A673 (cell line): ENCODE measurements at regions not wholly inside any gene's neighbourhood (a gene's known extent, or its start where the extent isn't known, plus 50 kb on each side); places are given as distances from the start of the nearest gene placed in this dataset.

ENCODE experiments used
- BruUV-seq: library from RNA; stranded (reverse); fragments of 400-500 nt; replicated peaks from 2 replicates; lab custom pipeline; 2021; lab: Mats Ljungman, UMichigan
- CTCF ChIA-PET: fragments of 300-600 bp; sonication (Branson Sonifier 250); formaldehyde crosslinking; loops from one replicate; lab custom pipeline; 2022; ENCODE audit warnings: antibody characterized with exemption; lab: Charles Lee
- POLR2A ChIA-PET: fragments of 300-600 bp; sonication (Branson Sonifier 250); formaldehyde crosslinking; loops from one replicate; lab custom pipeline; 2022; ENCODE audit warnings: antibody characterized with exemption; ENCODE audit not compliant: low non-redundant PET; lab: Charles Lee
- DNase-seq: peaks from one replicate; pipeline ENCODE4 v3.0.0-alpha.2; 2015; ENCODE audit warnings: low spot score
- H3K27ac ChIP-seq: fragments of 200-600 bp; sonication (generic); 2 replicates; pipeline ENCODE4 v1.5.1; 2016; ENCODE audit warnings: mixed run types, low read depth, mild to moderate bottlenecking, mixed read lengths, antibody characterized with exemption, low read length; ENCODE audit not compliant: poor library complexity, severe bottlenecking
- H3K27me3 ChIP-seq: fragments of 200-600 bp; sonication (generic); replicated peaks from 2 replicates; pipeline ENCODE4 v1.6.1; 2017; ENCODE audit warnings: mixed run types, low read depth, mild to moderate bottlenecking, mixed read lengths, antibody characterized with exemption, low read length; ENCODE audit not compliant: insufficient read depth, poor library complexity
- H3K36me3 ChIP-seq: fragments of 200-600 bp; sonication (generic); 2 replicates; pipeline ENCODE4 v1.6.1; 2016; ENCODE audit warnings: mixed run types, mild to moderate bottlenecking, mixed read lengths, antibody characterized with exemption, low read length; ENCODE audit not compliant: insufficient read depth, poor library complexity, severe bottlenecking
- H3K4me1 ChIP-seq: fragments of 200-600 bp; sonication (generic); 2 replicates; pipeline ENCODE4 v1.6.1; 2017; ENCODE audit warnings: mixed run types, mild to moderate bottlenecking, mixed read lengths, antibody characterized with exemption, low read length; ENCODE audit not compliant: insufficient read depth, poor library complexity, severe bottlenecking
- H3K4me3 ChIP-seq: fragments of 200-600 bp; sonication (generic); 2 replicates; pipeline ENCODE4 v1.5.1; 2016; ENCODE audit warnings: low read depth, mixed run types, mild to moderate bottlenecking, mixed read lengths, low read length; ENCODE audit not compliant: poor library complexity, severe bottlenecking
- H3K9me3 ChIP-seq: fragments of 200-600 bp; sonication (generic); 2 replicates; pipeline ENCODE4 v1.6.1; 2016; ENCODE audit warnings: mixed run types, low read depth, mild to moderate bottlenecking, mixed read lengths, antibody characterized with exemption, low read length; ENCODE audit not compliant: poor library complexity, severe bottlenecking
- EZH2 ChIP-seq: fragments of 200-600 bp; sonication (generic); IDR thresholded peaks from 2 replicates; pipeline ENCODE4 v1.6.1; 2017; ENCODE audit warnings: borderline replicate concordance, low read depth, mild to moderate bottlenecking, mixed read lengths, antibody characterized with exemption, low read length; ENCODE audit not compliant: poor library complexity, severe bottlenecking
- intact Hi-C: fragments of 100-400 bp; cut with micrococcal nuclease; formaldehyde crosslinking; loops from one replicate; pipeline ENCODE4 v1.10.0; 2022; ENCODE audit not compliant: unreplicated experiment
- TF ChIP-seq, protein P1 (sequence below): fragments of 300-800, 200-600 bp; sonication (generic); conservative IDR thresholded peaks from 2 replicates; pipeline ENCODE4 v1.5.1; 2017; ENCODE audit warnings: low read depth, mild to moderate bottlenecking, antibody characterized with exemption, low read length, moderate library complexity, mixed read lengths

DNA sequence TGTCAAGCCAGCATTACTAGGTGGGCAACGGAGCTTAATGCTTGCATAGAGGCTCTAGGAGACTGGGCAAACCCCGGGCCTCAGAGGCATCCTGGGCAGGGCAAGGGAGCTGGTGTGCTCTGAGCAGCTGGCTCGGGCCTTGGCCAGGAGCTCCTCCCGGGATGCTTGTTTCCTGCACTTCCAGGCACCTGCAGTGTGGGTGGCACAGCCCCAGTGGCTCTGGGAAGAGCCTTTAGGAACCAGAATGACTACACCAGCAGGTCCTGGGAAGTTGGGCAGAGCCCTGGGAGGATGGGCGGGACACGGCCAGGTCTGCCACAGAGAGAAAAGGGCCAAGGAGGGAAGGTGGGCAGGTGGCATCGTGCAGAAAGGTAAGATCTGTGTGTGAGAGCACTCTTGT lies 80.4 kb upstream of the CD93 start:
- intact Hi-C loops = no loop called here
- no TSS peak for BruUV-seq

GRCh38 chr20:23165964-23166363 lies 79.8 kb upstream of the CD93 start:
- H3K4me3 ChIP-seq = no peak overlapping the region
- POLR2A ChIA-PET = no interaction called here
- TF ChIP-seq EZH2 = no peak
- TF ChIP-seq, protein P1, sequence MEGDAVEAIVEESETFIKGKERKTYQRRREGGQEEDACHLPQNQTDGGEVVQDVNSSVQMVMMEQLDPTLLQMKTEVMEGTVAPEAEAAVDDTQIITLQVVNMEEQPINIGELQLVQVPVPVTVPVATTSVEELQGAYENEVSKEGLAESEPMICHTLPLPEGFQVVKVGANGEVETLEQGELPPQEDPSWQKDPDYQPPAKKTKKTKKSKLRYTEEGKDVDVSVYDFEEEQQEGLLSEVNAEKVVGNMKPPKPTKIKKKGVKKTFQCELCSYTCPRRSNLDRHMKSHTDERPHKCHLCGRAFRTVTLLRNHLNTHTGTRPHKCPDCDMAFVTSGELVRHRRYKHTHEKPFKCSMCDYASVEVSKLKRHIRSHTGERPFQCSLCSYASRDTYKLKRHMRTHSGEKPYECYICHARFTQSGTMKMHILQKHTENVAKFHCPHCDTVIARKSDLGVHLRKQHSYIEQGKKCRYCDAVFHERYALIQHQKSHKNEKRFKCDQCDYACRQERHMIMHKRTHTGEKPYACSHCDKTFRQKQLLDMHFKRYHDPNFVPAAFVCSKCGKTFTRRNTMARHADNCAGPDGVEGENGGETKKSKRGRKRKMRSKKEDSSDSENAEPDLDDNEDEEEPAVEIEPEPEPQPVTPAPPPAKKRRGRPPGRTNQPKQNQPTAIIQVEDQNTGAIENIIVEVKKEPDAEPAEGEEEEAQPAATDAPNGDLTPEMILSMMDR = no peak
- H3K27me3 ChIP-seq = peaks cover 12% of the 10 kb centered on the region
- H3K27ac ChIP-seq = no peak overlapping the region
- no peaks in the 10 kb centered on the region for H3K4me1 ChIP-seq
- DNase-seq = no peak
- H3K36me3 ChIP-seq = no peaks in the 10 kb centered on the region
- intact Hi-C loops = no loop called here
- H3K9me3 ChIP-seq = no peaks in the 10 kb centered on the region
- CTCF ChIA-PET = no interaction called here
- BruUV-seq = no TSS peak

More for the DNA sequence above, 80.4 kb upstream of the CD93 start:
- POLR2A ChIA-PET = no interaction called here
- H3K27me3 ChIP-seq = peaks cover 12% of the 10 kb centered on the region
- no peak for TF ChIP-seq EZH2
- TF ChIP-seq, protein P1 = no peak
- no peak for DNase-seq
- CTCF ChIA-PET = no interaction called here
- no peaks in the 10 kb centered on the region for H3K9me3 ChIP-seq
- H3K36me3 ChIP-seq = no peaks in the 10 kb centered on the region
- H3K27ac ChIP-seq = no peak overlapping the region
- H3K4me3 ChIP-seq = no peak overlapping the region
- no peaks in the 10 kb centered on the region for H3K4me1 ChIP-seq

DNA sequence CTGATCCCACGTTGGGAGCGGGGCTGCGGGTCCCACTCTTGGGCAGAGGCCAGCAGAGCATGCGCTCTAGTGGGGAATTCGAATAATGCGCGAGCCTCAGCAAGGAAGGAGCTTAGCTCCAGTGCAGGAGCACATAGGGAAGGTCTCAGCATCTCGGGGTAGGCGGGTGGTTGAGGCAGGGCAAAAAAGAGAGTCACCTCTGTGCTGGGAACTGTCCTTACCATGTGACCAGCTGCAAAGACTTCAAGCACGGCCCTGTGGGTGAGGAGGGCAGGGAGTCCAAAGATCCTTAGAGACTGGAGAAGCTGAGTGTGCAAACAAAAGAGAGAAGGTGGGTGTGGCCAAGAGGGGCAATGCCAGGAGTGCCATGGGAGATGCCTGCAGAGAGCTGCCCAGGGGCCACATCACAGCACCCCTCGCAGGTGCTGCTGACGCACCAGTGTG lies 79.2 kb upstream of the CD93 start:
- no peak for TF ChIP-seq EZH2
- TF ChIP-seq, protein P1 = no peak
- Histone ChIP-seq H3K27ac (no peak overlapping the region), H3K36me3 (no peaks in the 10 kb centered on the region), H3K9me3 (no peaks in the 10 kb centered on the region), H3K4me1 (peaks cover 2% of the 10 kb centered on the region), H3K4me3 (no peak overlapping the region), H3K27me3 (peaks cover 5% of the 10 kb centered on the region)
- intact Hi-C loops = no loop called here
- ChIA-PET POLR2A (interaction anchor here (0.6 kb wide), 1 partner anchor 24 kb away, joined by 3 read pairs; no protein-coding TSS in a partner anchor), CTCF (no interaction called here)
- BruUV-seq = no TSS peak
- no peak for DNase-seq
